IMR-90 (cell line): ENCODE measurements at regions not wholly inside any gene's neighbourhood (a gene's known extent, or its start where the extent isn't known, plus 50 kb on each side); places are given as distances from the start of the nearest gene placed in this dataset.

Experiments used
- ATAC-seq: fragments of 200-7000 bp; cut with Tn5 transposase; 2 replicates; pipeline ENCODE4 v1.9.1; 2020; ENCODE audit warnings: low read depth, mild to moderate bottlenecking, moderate library complexity
- BruUV-seq: library from RNA; stranded (reverse); fragments of 400-500 nt; replicated peaks from 2 replicates; lab custom pipeline; 2021; lab: Mats Ljungman, UMichigan
- CTCF ChIA-PET: fragments of 300-600 bp; formaldehyde crosslinking; extraction: SDS; loops from one replicate; lab custom pipeline; 2021; ENCODE audit warnings: antibody characterized with exemption; lab: Yijun Ruan, JAX
- POLR2A ChIA-PET: fragments of 300-600 bp; sonication (Branson Sonifier 250); formaldehyde crosslinking; loops from one replicate; lab custom pipeline; 2022; ENCODE audit warnings: antibody characterized with exemption; ENCODE audit not compliant: unreplicated experiment; lab: Charles Lee
- DNase-seq: peaks from one replicate; pipeline ENCODE4 v3.0.0; 2013
- H2AFZ ChIP-seq: replicated peaks from 2 replicates; pipeline ENCODE3; 2013; ENCODE audit warnings: low read length, mild to moderate bottlenecking; ENCODE audit not compliant: poor library complexity
- H2AK5ac ChIP-seq: 2 replicates; pipeline ENCODE4 v1.6.1; 2013; ENCODE audit warnings: low read depth, low read length, inconsistent platforms
- H2AK9ac ChIP-seq: replicated peaks from 2 replicates; pipeline ENCODE3; 2013; ENCODE audit warnings: mild to moderate bottlenecking, low read depth, low read length, moderate library complexity; ENCODE audit not compliant: poor library complexity
- H2BK120ac ChIP-seq: 2 replicates; pipeline ENCODE4 v1.6.1; 2013; ENCODE audit warnings: low read depth, low read length, inconsistent platforms
- H2BK15ac ChIP-seq: 3 replicates; pipeline ENCODE4 v1.6.1; 2013; ENCODE audit warnings: low read depth, low read length, inconsistent platforms
- H2BK20ac ChIP-seq: 2 replicates; pipeline ENCODE4 v1.6.1; 2013; ENCODE audit warnings: low read depth, mild to moderate bottlenecking, inconsistent platforms, low read length, moderate library complexity
- H2BK5ac ChIP-seq: 2 replicates; pipeline ENCODE4 v1.6.1; 2013; ENCODE audit warnings: mild to moderate bottlenecking, low read depth, low read length, inconsistent platforms; ENCODE audit not compliant: poor library complexity, severe bottlenecking
- H3K14ac ChIP-seq: replicated peaks from 2 replicates; pipeline ENCODE4 v1.6.1; 2013; ENCODE audit warnings: low read depth, low read length, inconsistent platforms
- H3K18ac ChIP-seq: 2 replicates; pipeline ENCODE4 v1.6.1; 2013; ENCODE audit warnings: low read depth, low read length, control low read depth
- H3K23ac ChIP-seq: 2 replicates; pipeline ENCODE4 v1.6.1; 2013; ENCODE audit warnings: low read depth, low read length, inconsistent platforms
- H3K27ac ChIP-seq: 2 replicates; pipeline ENCODE4 v1.5.1; 2013; ENCODE audit warnings: mild to moderate bottlenecking, control low read depth, low read length; ENCODE audit not compliant: insufficient read depth
- H3K27me3 ChIP-seq: 2 replicates; pipeline ENCODE4 v1.6.1; 2013; ENCODE audit warnings: low read length; ENCODE audit not compliant: control insufficient read depth, insufficient read depth
- H3K36me3 ChIP-seq: 2 replicates; pipeline ENCODE4 v1.6.1; 2013; ENCODE audit warnings: low read length, mixed read lengths; ENCODE audit not compliant: control insufficient read depth, insufficient read depth
- H3K4ac ChIP-seq: 2 replicates; pipeline ENCODE4 v1.6.1; 2013; ENCODE audit warnings: low read depth, low read length, inconsistent platforms
- H3K4me1 ChIP-seq: 2 replicates; pipeline ENCODE4 v1.6.1; 2013; ENCODE audit warnings: low read length, mixed read lengths; ENCODE audit not compliant: control insufficient read depth, insufficient read depth
- H3K4me2 ChIP-seq: 2 replicates; pipeline ENCODE4 v1.6.1; 2013; ENCODE audit warnings: low read depth, mild to moderate bottlenecking, control low read depth, low read length, moderate library complexity
- H3K4me3 ChIP-seq: 2 replicates; pipeline ENCODE4 v1.5.1; 2013; ENCODE audit warnings: low read depth, mild to moderate bottlenecking, control low read depth, low read length, moderate library complexity; ENCODE audit not compliant: insufficient read depth
- H3K56ac ChIP-seq: 2 replicates; pipeline ENCODE4 v1.6.1; 2013; ENCODE audit warnings: low read length, inconsistent platforms; ENCODE audit not compliant: insufficient read depth; ENCODE audit errors: extremely low read depth
- H3K79me1 ChIP-seq, 2 experiments: 2 replicates each; pipeline ENCODE4 v1.6.1; 2013; ENCODE audit warnings: low read length in 2 of 2, inconsistent platforms in 1 of 2, low read depth in 1 of 2
- H3K9ac ChIP-seq: 2 replicates; pipeline ENCODE4 v1.6.1; 2013; ENCODE audit warnings: low read depth, low read length, control low read depth
- H3K9me1 ChIP-seq: 2 replicates; pipeline ENCODE4 v1.6.1; 2013; ENCODE audit warnings: low read length, inconsistent platforms; ENCODE audit not compliant: insufficient read depth
- H3K9me3 ChIP-seq: 2 replicates; pipeline ENCODE4 v1.6.1; 2013; ENCODE audit warnings: low read length; ENCODE audit not compliant: control insufficient read depth, insufficient read depth
- H4K20me1 ChIP-seq: 2 replicates; pipeline ENCODE4 v1.6.1; 2013; ENCODE audit warnings: low read length, inconsistent platforms; ENCODE audit not compliant: insufficient read depth
- H4K5ac ChIP-seq: 2 replicates; pipeline ENCODE4 v1.6.1; 2013; ENCODE audit warnings: mild to moderate bottlenecking, low read depth, low read length, control low read depth
- H4K8ac ChIP-seq, 2 experiments: 2 replicates each; pipeline ENCODE4 v1.6.1; 2013; ENCODE audit warnings: low read depth in 2 of 2, low read length in 2 of 2, control low read depth in 1 of 2, inconsistent platforms in 1 of 2
- H4K91ac ChIP-seq: 2 replicates; pipeline ENCODE4 v1.6.1; 2013; ENCODE audit warnings: low read depth, low read length, inconsistent platforms; ENCODE audit not compliant: insufficient read depth
- BHLHE40 ChIP-seq: fragments of 150-350 bp; IDR thresholded peaks from 2 replicates; pipeline ENCODE4 v1.6.1; 2016; ENCODE audit warnings: mild to moderate bottlenecking, low read depth, low read length
- CEBPB ChIP-seq: IDR thresholded peaks from 2 replicates; pipeline ENCODE4 v1.6.1; 2012; ENCODE audit warnings: low read depth, low read length, improper control_type of control experiment
- CHD1 ChIP-seq: IDR thresholded peaks from 2 replicates; pipeline ENCODE4 v1.6.1; 2012; ENCODE audit warnings: low read depth, low read length, improper control_type of control experiment
- FOS ChIP-seq: fragments of 150-350 bp; IDR thresholded peaks from 2 replicates; pipeline ENCODE4 v1.6.1; 2016; ENCODE audit warnings: low read depth, low read length
- MAZ ChIP-seq: IDR thresholded peaks from 2 replicates; pipeline ENCODE4 v1.6.1; 2012; ENCODE audit warnings: low read depth, mild to moderate bottlenecking, low read length, improper control_type of control experiment, moderate library complexity, borderline replicate concordance
- RAD21 ChIP-seq: IDR thresholded peaks from 2 replicates; pipeline ENCODE4 v1.6.1; 2012; ENCODE audit warnings: low read length, improper control_type of control experiment
- RCOR1 ChIP-seq: IDR thresholded peaks from 2 replicates; pipeline ENCODE4 v1.6.1; 2012; ENCODE audit warnings: mild to moderate bottlenecking, low read length, improper control_type of control experiment; ENCODE audit not compliant: insufficient replicate concordance
- RFX5 ChIP-seq: IDR thresholded peaks from 2 replicates; pipeline ENCODE4 v1.8.0; 2012; ENCODE audit warnings: low read depth, mild to moderate bottlenecking, low read length, moderate library complexity
- SMC3 ChIP-seq: fragments of 150-350 bp; IDR thresholded peaks from 2 replicates; pipeline ENCODE4 v1.6.1; 2016; ENCODE audit warnings: low read depth, mild to moderate bottlenecking, antibody characterized with exemption, low read length, moderate library complexity
- WGBS, 2 experiments: methylation state at CpG; one replicate each; pipeline versions ENCODE4 v1.1.5 to v1.1.7; 2013; ENCODE audit warnings: missing lambda C conversion rate in 2 of 2; ENCODE audit not compliant: insufficient read length in 1 of 2; ENCODE audit errors: extremely low coverage in 2 of 2; 5-methylcytosine and 5-hydroxymethylcytosine counted together
- dilution Hi-C: fragments of 300-500 bp; cut with HindIII; formaldehyde crosslinking; loops from one replicate; pipeline ENCODE4 v1.14.3; 2018; ENCODE audit warnings: low sequenced_read_pairs; ENCODE audit not compliant: unreplicated experiment
- in situ Hi-C: fragments of 300-500 bp; cut with MboI; formaldehyde crosslinking; loops from 3 replicates; pipeline ENCODE4 v1.14.3; 2019; ENCODE audit warnings: low sequenced_read_pairs, inconsistent platforms, mixed read lengths
- intact Hi-C: fragments of 100-400 bp; cut with micrococcal nuclease; formaldehyde crosslinking; loops from 2 replicates; pipeline ENCODE4 v1.10.0; 2022
- TF ChIP-seq, protein P1 (sequence below): fragments of 150-350 bp; IDR thresholded peaks from 2 replicates; pipeline ENCODE4 v1.6.1; 2017; ENCODE audit warnings: mild to moderate bottlenecking, antibody characterized with exemption, low read length, low read depth
- TF ChIP-seq, protein P2 (sequence below): conservative IDR thresholded peaks from 2 replicates; pipeline ENCODE4 v1.5.1; 2012; ENCODE audit warnings: mild to moderate bottlenecking, low read depth, low read length, improper control_type of control experiment

DNA sequence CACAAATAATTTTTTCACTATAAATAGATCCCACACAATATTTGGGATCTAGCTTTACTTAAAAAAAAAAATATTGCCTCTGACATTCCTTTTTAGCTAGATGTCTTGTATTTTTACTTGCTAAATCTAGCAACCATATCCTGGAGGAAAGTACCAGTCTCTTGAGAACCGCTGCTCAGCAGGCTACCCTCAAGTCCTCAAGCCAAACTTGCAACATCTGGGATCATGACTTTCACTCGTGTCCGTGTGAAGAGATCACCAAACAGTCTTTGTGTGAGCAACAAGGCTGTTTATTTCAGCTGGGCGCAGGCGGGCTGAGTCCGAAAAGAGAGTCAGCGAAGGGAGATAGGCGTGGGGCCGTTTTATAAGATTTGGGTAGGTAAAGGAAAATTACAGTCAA lies 180.3 kb upstream of the FER start:
- DNase-seq (no peak), ATAC-seq (no peak)
- dilution Hi-C loops (no loop called here), in situ Hi-C loops (no loop called here), intact Hi-C loops (no loop called here)
- H4K91ac ChIP-seq: no peak overlapping the region
- ChIA-PET POLR2A (no interaction called here), CTCF (no interaction called here)
- H3K4me1 ChIP-seq: no peaks in the 10 kb centered on the region
- H3K23ac ChIP-seq: no peak overlapping the region
- H2AK5ac ChIP-seq: no peak overlapping the region
- no peak overlapping the region for H4K8ac ChIP-seq
- H3K27ac ChIP-seq: no peak overlapping the region
- H3K9me1 ChIP-seq: 0 out of 2 replicates have a peak, but pooled peaks cover 4% of the 10 kb centered on the region
- no peak overlapping the region for H2BK20ac ChIP-seq
- no peak overlapping the region for H4K5ac ChIP-seq
- H3K4me2 ChIP-seq: no peak overlapping the region
- H2BK120ac ChIP-seq: no peak overlapping the region
- H3K79me1 ChIP-seq: no peaks in the 10 kb centered on the region
- H3K14ac ChIP-seq: no peak overlapping the region
- no peak overlapping the region for H3K56ac ChIP-seq
- H3K9me3 ChIP-seq: no peaks in the 10 kb centered on the region
- TF ChIP-seq, protein P1, sequence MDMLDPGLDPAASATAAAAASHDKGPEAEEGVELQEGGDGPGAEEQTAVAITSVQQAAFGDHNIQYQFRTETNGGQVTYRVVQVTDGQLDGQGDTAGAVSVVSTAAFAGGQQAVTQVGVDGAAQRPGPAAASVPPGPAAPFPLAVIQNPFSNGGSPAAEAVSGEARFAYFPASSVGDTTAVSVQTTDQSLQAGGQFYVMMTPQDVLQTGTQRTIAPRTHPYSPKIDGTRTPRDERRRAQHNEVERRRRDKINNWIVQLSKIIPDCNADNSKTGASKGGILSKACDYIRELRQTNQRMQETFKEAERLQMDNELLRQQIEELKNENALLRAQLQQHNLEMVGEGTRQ: no peak
- TF ChIP-seq SMC3: no peak
- no peak for TF ChIP-seq BHLHE40
- no peak for TF ChIP-seq CEBPB
- TF ChIP-seq RAD21: no peak
- no peak for TF ChIP-seq CHD1
- no peak for TF ChIP-seq FOS
- TF ChIP-seq MAZ: no peak
- no peak for TF ChIP-seq RCOR1
- TF ChIP-seq RFX5: no peak
- TF ChIP-seq, protein P2, sequence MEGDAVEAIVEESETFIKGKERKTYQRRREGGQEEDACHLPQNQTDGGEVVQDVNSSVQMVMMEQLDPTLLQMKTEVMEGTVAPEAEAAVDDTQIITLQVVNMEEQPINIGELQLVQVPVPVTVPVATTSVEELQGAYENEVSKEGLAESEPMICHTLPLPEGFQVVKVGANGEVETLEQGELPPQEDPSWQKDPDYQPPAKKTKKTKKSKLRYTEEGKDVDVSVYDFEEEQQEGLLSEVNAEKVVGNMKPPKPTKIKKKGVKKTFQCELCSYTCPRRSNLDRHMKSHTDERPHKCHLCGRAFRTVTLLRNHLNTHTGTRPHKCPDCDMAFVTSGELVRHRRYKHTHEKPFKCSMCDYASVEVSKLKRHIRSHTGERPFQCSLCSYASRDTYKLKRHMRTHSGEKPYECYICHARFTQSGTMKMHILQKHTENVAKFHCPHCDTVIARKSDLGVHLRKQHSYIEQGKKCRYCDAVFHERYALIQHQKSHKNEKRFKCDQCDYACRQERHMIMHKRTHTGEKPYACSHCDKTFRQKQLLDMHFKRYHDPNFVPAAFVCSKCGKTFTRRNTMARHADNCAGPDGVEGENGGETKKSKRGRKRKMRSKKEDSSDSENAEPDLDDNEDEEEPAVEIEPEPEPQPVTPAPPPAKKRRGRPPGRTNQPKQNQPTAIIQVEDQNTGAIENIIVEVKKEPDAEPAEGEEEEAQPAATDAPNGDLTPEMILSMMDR: no peak
- H2BK15ac ChIP-seq: no peak overlapping the region
- H3K36me3 ChIP-seq: no peaks in the 10 kb centered on the region
- H3K18ac ChIP-seq: no peak overlapping the region
- BruUV-seq: no TSS peak
- H4K20me1 ChIP-seq: no peaks in the 10 kb centered on the region
- WGBS, 2 experiments: 94% methylated on average over 5 of the region's 9 CpGs; no CpG with 5 or more reads in 1 of the 2 experiments
- no peak overlapping the region for H3K4ac ChIP-seq
- H2BK5ac ChIP-seq: no peak overlapping the region
- H2AK9ac ChIP-seq: no peak overlapping the region
- no peak overlapping the region for H3K4me3 ChIP-seq
- no peaks in the 10 kb centered on the region for H3K27me3 ChIP-seq
- no peak overlapping the region for H2AFZ ChIP-seq
- H3K9ac ChIP-seq: no peak overlapping the region
